ENCODE measurements at regions not wholly inside any gene's neighbourhood (a gene's known extent, or its start where the extent isn't known, plus 50 kb on each side); places are given as distances from the start of the nearest gene placed in this dataset.

- H3K36me3 ChIP-seq = no peaks in the 10 kb centered on the region
- TF ChIP-seq CTCF (IDR thresholded peaks at IDR 0.05; ENCODE audit: low read depth, low read length) = no peak
- no peaks in the 10 kb centered on the region for H3K4me1 ChIP-seq (ENCODE audit: low read depth)
- no peak overlapping the region for H3K4me3 ChIP-seq
- no peaks in the 10 kb centered on the region for H3K27me3 ChIP-seq
- no peaks in the 10 kb centered on the region for H3K9me3 ChIP-seq (ENCODE audit: low read depth)
- no peak overlapping the region for H3K27ac ChIP-seq
- peak in 1 of 2 donors; percentile 3 for DNase-seq (ENCODE audit: low read depth in 1 of 2, low spot score in 1 of 2)
These were observed 259.3 kb upstream of the IGFBP7 start for GRCh38 chr4:57369446-57369845.

- no peak overlapping the region for H3K27ac ChIP-seq
- no peak for TF ChIP-seq CTCF (IDR thresholded peaks at IDR 0.05; ENCODE audit: low read depth, low read length)
- H3K9me3 ChIP-seq (ENCODE audit: low read depth) = no peaks in the 10 kb centered on the region
- H3K36me3 ChIP-seq = no peaks in the 10 kb centered on the region
- H3K27me3 ChIP-seq = no peaks in the 10 kb centered on the region
- H3K4me3 ChIP-seq = no peak overlapping the region
- DNase-seq (ENCODE audit: low read depth in 1 of 2, low spot score in 1 of 2) = no peak
- H3K4me1 ChIP-seq (ENCODE audit: low read depth) = no peaks in the 10 kb centered on the region
These were observed 254.1 kb upstream of the IGFBP7 start for GRCh38 chr4:57364255-57364654.

GRCh38 chr4:57363346-57363745 lies 253.2 kb upstream of the IGFBP7 start:
- Histone ChIP-seq H3K27ac (no peak overlapping the region), H3K36me3 (no peaks in the 10 kb centered on the region), H3K4me3 (no peak overlapping the region), H3K27me3 (no peaks in the 10 kb centered on the region), H3K4me1 (ENCODE audit: low read depth) (no peaks in the 10 kb centered on the region), H3K9me3 (ENCODE audit: low read depth) (no peaks in the 10 kb centered on the region)
- no peak for DNase-seq (ENCODE audit: low read depth in 1 of 2, low spot score in 1 of 2)
- TF ChIP-seq CTCF (IDR thresholded peaks at IDR 0.05; ENCODE audit: low read depth, low read length) = no peak

- DNase-seq (ENCODE audit: low read depth in 1 of 2, low spot score in 1 of 2) = no peak
- no peaks in the 10 kb centered on the region for H3K36me3 ChIP-seq
- TF ChIP-seq CTCF (IDR thresholded peaks at IDR 0.05; ENCODE audit: low read depth, low read length) = no peak
- H3K4me3 ChIP-seq = no peak overlapping the region
- H3K27me3 ChIP-seq = no peaks in the 10 kb centered on the region
- H3K4me1 ChIP-seq (ENCODE audit: low read depth) = no peaks in the 10 kb centered on the region
- no peaks in the 10 kb centered on the region for H3K9me3 ChIP-seq (ENCODE audit: low read depth)
- no peak overlapping the region for H3K27ac ChIP-seq
These were observed 250.5 kb upstream of the IGFBP7 start for GRCh38 chr4:57360681-57361080.

- no peak for TF ChIP-seq CTCF (IDR thresholded peaks at IDR 0.05; ENCODE audit: low read depth, low read length)
- no peaks in the 10 kb centered on the region for H3K9me3 ChIP-seq (ENCODE audit: low read depth)
- H3K4me1 ChIP-seq (ENCODE audit: low read depth) = no peaks in the 10 kb centered on the region
- no peak overlapping the region for H3K4me3 ChIP-seq
- H3K27ac ChIP-seq = no peak overlapping the region
- DNase-seq (ENCODE audit: low read depth in 1 of 2, low spot score in 1 of 2) = no peak
- no peaks in the 10 kb centered on the region for H3K27me3 ChIP-seq
- H3K36me3 ChIP-seq = no peaks in the 10 kb centered on the region
These were observed 245.0 kb upstream of the IGFBP7 start for GRCh38 chr4:57355101-57355665.

- H3K9me3 ChIP-seq (ENCODE audit: low read depth) = no peaks in the 10 kb centered on the region
These were observed 241.5 kb upstream of the IGFBP7 start for GRCh38 chr4:57351731-57352130.

More at GRCh38 chr4:57351731-57352130, 241.5 kb upstream of the IGFBP7 start:
- Histone ChIP-seq H3K4me3 (no peak overlapping the region), H3K27me3 (no peaks in the 10 kb centered on the region), H3K36me3 (no peaks in the 10 kb centered on the region), H3K27ac (no peak overlapping the region), H3K4me1 (ENCODE audit: low read depth) (no peaks in the 10 kb centered on the region)
- TF ChIP-seq CTCF (IDR thresholded peaks at IDR 0.05; ENCODE audit: low read depth, low read length) = no peak
- no peak for DNase-seq (ENCODE audit: low read depth in 1 of 2, low spot score in 1 of 2)

Data from cardiac muscle cell (in vitro differentiated cells and primary cell).